ENCODE measurements at regions not wholly inside any gene's neighbourhood (a gene's known extent, or its start where the extent isn't known, plus 50 kb on each side); places are given as distances from the start of the nearest gene placed in this dataset.
A peak's percentile ranks its signal among the peaks of the same experiment; 100 is the strongest.

DNA sequence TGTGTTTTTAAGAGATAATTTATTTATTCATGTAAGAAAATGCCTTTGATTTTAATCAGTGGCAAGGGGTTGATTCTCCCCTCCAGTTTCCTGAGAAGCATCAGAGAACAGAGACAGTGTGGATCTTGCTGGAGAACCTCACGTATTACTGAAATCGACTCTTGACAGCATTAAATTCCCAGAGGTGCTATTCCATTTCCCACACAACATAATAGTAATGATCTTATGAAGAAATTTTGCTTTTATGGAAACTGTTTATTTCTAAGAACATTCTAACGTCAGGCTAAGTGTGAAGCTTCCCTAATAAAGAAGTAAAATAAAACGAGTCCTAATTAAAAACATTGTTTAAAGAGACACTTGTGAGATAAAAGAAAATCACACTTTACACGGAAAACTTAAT is 293.1 kb upstream of the NRP1 start:
- 59% methylated on average over 5 of the region's 5 CpGs for WGBS
- H3K27ac ChIP-seq (ENCODE audit: low read length) = no peak overlapping the region
- no peaks in the 10 kb centered on the region for H3K4me1 ChIP-seq (ENCODE audit: control insufficient read depth, insufficient read depth, low read length)
- no peaks in the 10 kb centered on the region for H3K27me3 ChIP-seq (ENCODE audit: control insufficient read depth, insufficient read depth)
- no peak overlapping the region for H3K4me3 ChIP-seq (ENCODE audit: low read length)
- H3K9me3 ChIP-seq (ENCODE audit: control insufficient read depth, low read length) = no peaks in the 10 kb centered on the region
- intact Hi-C loops (cut with DNase I) = no loop called here
- no peak for DNase-seq
- no peak for ATAC-seq

DNA sequence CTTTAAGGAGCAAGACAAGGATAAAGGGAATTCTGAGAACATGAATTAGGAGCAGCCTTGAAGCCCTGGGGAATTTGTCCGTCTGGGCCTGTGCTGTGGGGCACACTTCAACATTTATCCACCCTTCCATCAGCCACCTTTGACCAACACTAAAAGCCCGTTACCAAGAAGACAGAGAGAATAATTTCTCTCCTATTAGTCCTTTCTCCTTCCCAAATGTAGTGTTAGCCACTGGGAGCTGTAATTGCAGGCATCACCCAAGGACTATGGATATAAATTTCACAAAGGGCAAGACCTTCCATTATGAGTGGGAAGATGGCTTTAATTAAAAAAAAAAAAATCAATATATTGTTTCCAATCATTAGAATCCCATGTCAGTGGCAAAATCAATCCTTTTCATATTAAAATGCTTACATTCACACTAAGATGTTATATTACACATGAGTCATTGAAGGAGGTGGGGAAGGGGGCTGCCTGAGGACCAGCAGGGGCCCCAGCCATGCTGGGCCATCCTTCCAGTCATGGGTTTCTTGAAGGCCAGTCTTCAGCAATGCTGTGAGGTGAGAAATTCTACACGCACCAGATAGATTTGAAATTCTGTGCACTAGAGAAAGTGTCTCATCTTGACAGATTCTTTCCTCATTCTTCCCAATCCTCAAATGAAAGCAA is 292.5 kb upstream of the NRP1 start:
- DNase-seq = no peak
- Histone ChIP-seq H3K4me1 (ENCODE audit: control insufficient read depth, insufficient read depth, low read length) (no peaks in the 10 kb centered on the region), H3K4me3 (ENCODE audit: low read length) (no peak overlapping the region), H3K27ac (ENCODE audit: low read length) (no peak overlapping the region), H3K9me3 (ENCODE audit: control insufficient read depth, low read length) (no peaks in the 10 kb centered on the region), H3K27me3 (ENCODE audit: control insufficient read depth, insufficient read depth) (no peaks in the 10 kb centered on the region)
- WGBS = 94% methylated on average over 3 of the region's 3 CpGs
- intact Hi-C loops (cut with DNase I) = no loop called here
- no peak for ATAC-seq

DNA sequence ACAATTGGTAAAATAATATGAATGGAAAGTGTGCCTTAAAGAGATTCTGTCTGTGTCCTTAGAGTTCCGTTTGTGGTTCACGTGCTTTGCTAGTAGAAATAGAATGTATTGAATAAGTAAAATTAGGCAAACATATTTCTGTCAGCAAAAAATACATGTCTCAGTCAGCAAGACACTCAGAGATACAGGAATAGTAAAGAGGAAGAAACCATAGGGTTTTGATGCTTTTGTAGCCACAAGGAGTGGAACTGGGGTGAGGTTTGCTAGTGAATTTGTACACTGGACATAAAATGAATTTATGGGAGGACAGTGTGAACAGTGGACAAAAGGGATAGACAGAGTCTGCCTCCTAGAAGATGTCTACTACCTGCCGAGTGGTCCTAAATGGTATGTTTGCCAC is 289.2 kb upstream of the NRP1 start:
- no peak for DNase-seq
- H3K27ac ChIP-seq (ENCODE audit: low read length) = no peak overlapping the region
- H3K9me3 ChIP-seq (ENCODE audit: control insufficient read depth, low read length) = no peaks in the 10 kb centered on the region
- 95% methylated on average over 3 of the region's 3 CpGs for WGBS
- H3K4me1 ChIP-seq (ENCODE audit: control insufficient read depth, insufficient read depth, low read length) = no peaks in the 10 kb centered on the region
- intact Hi-C loops (cut with DNase I) = no loop called here
- ATAC-seq = peak in 1 of 2 donors; percentile 51
- no peaks in the 10 kb centered on the region for H3K27me3 ChIP-seq (ENCODE audit: control insufficient read depth, insufficient read depth)
- no peak overlapping the region for H3K4me3 ChIP-seq (ENCODE audit: low read length)

DNA sequence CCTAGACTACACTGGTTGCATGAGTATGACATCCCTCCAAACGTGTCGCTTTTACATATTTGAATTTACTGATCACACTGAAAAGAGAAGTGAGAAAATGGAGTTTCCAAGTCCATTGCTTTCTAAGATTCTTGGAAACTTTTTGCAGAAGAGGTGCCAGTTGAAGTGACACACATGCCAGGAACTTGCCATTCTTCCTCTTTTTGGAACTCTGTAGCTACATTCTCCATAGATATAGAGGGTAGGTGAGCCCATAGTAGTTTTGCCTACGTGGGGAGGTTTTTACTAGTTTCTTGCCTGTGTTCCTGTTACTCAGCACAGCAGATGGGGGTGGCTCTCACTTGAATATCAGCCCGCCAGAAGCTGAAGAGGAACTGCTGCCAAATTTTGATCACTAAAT is 286.6 kb upstream of the NRP1 start:
- no peaks in the 10 kb centered on the region for H3K4me1 ChIP-seq (ENCODE audit: control insufficient read depth, insufficient read depth, low read length)
- DNase-seq = peak in 1 of 3 donors; percentile 40
- no peak overlapping the region for H3K4me3 ChIP-seq (ENCODE audit: low read length)
- intact Hi-C loops (cut with DNase I) = no loop called here
- H3K27me3 ChIP-seq (ENCODE audit: control insufficient read depth, insufficient read depth) = no peaks in the 10 kb centered on the region
- no peak overlapping the region for H3K27ac ChIP-seq (ENCODE audit: low read length)
- no peaks in the 10 kb centered on the region for H3K9me3 ChIP-seq (ENCODE audit: control insufficient read depth, low read length)
- WGBS = 70% methylated on average over 4 of the region's 4 CpGs
- ATAC-seq = peak; percentile 22 to 31

DNA sequence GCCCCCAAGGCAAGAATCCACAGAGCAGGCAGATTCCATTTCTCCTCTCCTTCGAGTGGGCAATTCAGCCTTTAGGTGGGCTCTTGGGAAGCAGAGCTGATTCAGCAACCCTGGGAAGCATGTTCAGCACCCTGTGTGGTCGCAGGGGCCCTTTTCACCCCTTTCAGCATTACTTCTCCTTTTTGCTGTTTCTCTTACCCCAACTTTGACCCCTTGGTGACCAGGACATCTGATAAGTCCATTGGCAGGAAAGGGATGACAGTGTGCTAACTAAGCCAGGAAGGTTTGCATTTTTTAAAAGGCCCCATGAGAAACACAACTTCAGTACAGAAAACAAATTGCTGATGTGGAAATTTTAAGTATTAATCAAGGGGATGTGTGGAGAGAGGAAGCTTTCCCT is 283.7 kb upstream of the NRP1 start:
- Histone ChIP-seq H3K27me3 (ENCODE audit: control insufficient read depth, insufficient read depth) (no peaks in the 10 kb centered on the region), H3K9me3 (ENCODE audit: control insufficient read depth, low read length) (no peaks in the 10 kb centered on the region), H3K4me1 (ENCODE audit: control insufficient read depth, insufficient read depth, low read length) (no peaks in the 10 kb centered on the region), H3K4me3 (ENCODE audit: low read length) (no peak overlapping the region), H3K27ac (ENCODE audit: low read length) (no peak overlapping the region)
- ATAC-seq = no peak
- intact Hi-C loops (cut with DNase I) = no loop called here
- WGBS = 84% methylated on average over 2 of the region's 2 CpGs
- DNase-seq = no peak

DNA sequence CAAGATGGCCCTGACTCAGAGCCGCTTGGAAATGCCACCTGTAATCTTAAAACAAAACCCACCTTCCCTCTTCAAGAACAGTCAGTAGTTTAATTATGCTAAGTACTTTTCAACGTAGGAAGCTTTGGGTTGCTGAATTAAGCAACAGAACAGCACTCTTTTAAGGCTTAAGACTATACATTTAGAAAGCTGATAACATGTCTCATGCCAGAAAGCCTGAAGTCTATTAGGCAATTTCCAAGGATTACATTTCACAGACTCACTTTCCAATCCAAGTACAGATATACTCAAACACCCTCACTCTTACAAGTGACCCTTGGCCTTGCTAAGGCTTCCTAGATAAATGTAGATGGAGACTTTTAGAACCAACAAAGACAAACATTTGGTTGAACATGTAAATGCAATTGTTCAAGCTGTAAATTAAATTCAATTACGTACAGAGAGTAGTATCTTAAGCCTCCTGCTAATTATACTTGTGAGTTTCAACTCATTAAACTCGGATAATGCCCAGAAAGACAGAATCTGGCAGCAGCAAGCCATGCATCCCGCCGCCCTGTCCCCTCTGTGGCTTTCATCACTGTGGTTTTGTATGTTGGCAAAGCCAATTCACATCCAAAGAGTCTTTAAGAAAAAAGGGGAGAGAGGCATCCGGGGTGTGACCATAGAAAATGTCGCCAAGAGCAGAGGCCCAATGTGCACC is 283.1 kb upstream of the NRP1 start:
- Histone ChIP-seq H3K27me3 (ENCODE audit: control insufficient read depth, insufficient read depth) (no peaks in the 10 kb centered on the region), H3K4me3 (ENCODE audit: low read length) (no peak overlapping the region), H3K4me1 (ENCODE audit: control insufficient read depth, insufficient read depth, low read length) (no peaks in the 10 kb centered on the region), H3K27ac (ENCODE audit: low read length) (no peak overlapping the region), H3K9me3 (ENCODE audit: control insufficient read depth, low read length) (no peaks in the 10 kb centered on the region)
- ATAC-seq (no peak), DNase-seq (no peak)
- WGBS = 91% methylated on average over 8 of the region's 8 CpGs
- intact Hi-C loops (cut with DNase I) = no loop called here

DNA sequence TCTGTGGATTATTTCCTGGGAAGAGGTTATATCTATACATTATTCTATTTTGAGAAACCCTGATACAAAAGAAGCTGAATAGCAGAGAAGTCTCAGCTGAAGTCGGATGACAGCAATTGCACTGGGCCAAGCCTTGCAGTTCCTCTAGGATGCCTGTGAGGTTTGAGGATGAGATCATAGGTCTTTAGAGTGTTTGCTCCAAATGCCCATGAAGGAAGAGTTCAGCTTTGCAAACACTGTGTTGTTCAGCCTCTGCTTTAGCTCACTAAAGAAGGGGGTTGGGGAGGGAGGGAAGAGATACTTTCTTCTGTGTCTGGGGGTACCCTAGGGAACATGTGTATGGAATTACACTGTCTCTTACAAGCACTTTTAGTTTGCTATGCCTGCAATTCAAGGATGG is 282.5 kb upstream of the NRP1 start:
- Histone ChIP-seq H3K27me3 (ENCODE audit: control insufficient read depth, insufficient read depth) (no peaks in the 10 kb centered on the region), H3K4me3 (ENCODE audit: low read length) (no peak overlapping the region), H3K9me3 (ENCODE audit: control insufficient read depth, low read length) (no peaks in the 10 kb centered on the region), H3K27ac (ENCODE audit: low read length) (no peak overlapping the region), H3K4me1 (ENCODE audit: control insufficient read depth, insufficient read depth, low read length) (no peaks in the 10 kb centered on the region)
- intact Hi-C loops (cut with DNase I) = no loop called here
- DNase-seq (no peak), ATAC-seq (no peak)
- 47% methylated on average over 1 of the region's 1 CpG for WGBS

DNA sequence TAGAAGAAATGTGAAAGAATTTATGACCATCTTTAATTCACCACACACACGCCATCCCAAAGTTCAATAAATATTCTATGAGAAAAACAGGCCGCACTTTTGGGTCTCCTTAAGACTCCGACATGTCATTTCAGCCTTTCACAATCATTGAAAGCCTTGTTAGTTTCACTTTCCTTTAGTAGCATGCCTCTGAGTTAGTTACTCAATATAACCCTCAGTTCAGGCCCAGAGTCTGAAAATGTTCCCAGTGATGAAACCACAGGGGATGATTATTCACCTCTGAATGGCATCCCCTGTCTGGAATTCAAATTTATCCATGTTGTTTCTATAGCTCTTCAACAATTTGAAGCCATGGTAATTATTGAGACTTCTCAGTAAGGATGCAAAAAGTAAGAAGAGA is 278.1 kb upstream of the NRP1 start:
- H3K4me1 ChIP-seq (ENCODE audit: control insufficient read depth, insufficient read depth, low read length) = no peaks in the 10 kb centered on the region
- no peak overlapping the region for H3K4me3 ChIP-seq (ENCODE audit: low read length)
- H3K27me3 ChIP-seq (ENCODE audit: control insufficient read depth, insufficient read depth) = no peaks in the 10 kb centered on the region
- DNase-seq = no peak
- ATAC-seq = peak; percentile 55 to 64
- no peak overlapping the region for H3K27ac ChIP-seq (ENCODE audit: low read length)
- no peaks in the 10 kb centered on the region for H3K9me3 ChIP-seq (ENCODE audit: control insufficient read depth, low read length)
- intact Hi-C loops (cut with DNase I) = no loop called here
- WGBS = 77% methylated on average over 3 of the region's 3 CpGs

DNA sequence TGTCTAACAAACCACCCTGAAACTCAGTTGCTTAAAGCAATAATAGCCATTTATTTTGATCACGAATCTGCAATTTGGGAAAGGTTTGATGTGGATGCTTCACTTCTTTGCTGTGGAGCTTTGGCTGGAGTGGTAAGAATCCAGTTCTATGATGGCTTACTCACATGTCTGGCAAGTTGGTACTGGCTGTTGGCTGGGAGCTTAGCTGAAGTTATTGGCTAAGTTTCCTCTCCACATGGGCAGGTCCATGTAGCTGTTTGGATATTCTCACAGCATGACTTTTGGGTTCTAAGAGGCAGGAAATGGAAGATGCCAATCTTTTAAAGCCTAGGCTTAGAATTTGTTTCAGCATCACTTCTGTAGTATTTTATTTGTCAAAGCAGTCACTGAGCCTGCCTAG is 277.6 kb upstream of the NRP1 start:
- Histone ChIP-seq H3K27ac (ENCODE audit: low read length) (no peak overlapping the region), H3K9me3 (ENCODE audit: control insufficient read depth, low read length) (no peaks in the 10 kb centered on the region), H3K4me3 (ENCODE audit: low read length) (no peak overlapping the region), H3K27me3 (ENCODE audit: control insufficient read depth, insufficient read depth) (no peaks in the 10 kb centered on the region), H3K4me1 (ENCODE audit: control insufficient read depth, insufficient read depth, low read length) (no peaks in the 10 kb centered on the region)
- ATAC-seq (no peak), DNase-seq (no peak)
- 85% methylated on average over 1 of the region's 1 CpG for WGBS
- intact Hi-C loops (cut with DNase I) = no loop called here

DNA sequence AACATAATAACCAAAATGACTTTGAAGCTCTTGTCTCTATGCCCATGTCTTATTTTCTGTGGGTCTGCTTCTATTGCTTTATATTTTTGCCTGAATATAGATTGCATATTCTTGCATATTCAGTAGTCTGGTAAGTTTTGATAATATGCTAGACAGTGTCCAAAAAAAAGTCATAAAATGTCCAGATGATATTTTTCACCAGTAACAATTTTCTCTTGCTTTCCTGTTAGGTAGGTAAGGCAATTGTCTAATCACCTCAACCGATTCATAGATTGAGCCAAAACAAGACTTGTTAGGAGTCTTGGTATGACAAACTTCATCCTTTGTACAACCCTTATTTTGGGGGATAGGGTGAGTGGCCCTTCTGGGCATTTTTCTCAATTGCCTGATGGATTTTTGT is 277.0 kb upstream of the NRP1 start:
- Histone ChIP-seq H3K9me3 (ENCODE audit: control insufficient read depth, low read length) (no peaks in the 10 kb centered on the region), H3K27ac (ENCODE audit: low read length) (no peak overlapping the region), H3K4me3 (ENCODE audit: low read length) (no peak overlapping the region), H3K4me1 (ENCODE audit: control insufficient read depth, insufficient read depth, low read length) (no peaks in the 10 kb centered on the region), H3K27me3 (ENCODE audit: control insufficient read depth, insufficient read depth) (no peaks in the 10 kb centered on the region)
- no peak for DNase-seq
- intact Hi-C loops (cut with DNase I) = no loop called here
- ATAC-seq = no peak
- 94% methylated on average over 1 of the region's 1 CpG for WGBS

DNA sequence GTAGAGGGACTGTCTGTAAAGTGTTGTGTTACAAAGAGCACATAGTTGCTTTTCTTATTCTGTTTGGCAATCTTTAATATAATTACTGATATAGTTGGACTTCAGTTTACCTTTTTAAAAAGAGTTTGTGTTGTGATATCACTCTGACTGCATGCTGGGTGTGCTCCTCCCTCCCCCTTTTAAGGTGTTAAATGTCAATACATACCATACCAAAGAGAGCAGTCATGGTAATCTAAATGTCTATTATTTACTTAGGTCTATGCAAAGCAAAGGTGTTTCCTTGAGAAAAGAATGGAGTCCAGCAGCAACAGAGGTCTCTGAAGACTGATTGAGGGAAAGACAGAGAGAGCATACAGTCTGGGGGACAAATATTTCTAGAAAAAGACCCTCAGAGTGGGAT is 275.1 kb upstream of the NRP1 start:
- Histone ChIP-seq H3K27me3 (ENCODE audit: control insufficient read depth, insufficient read depth) (no peaks in the 10 kb centered on the region), H3K4me1 (ENCODE audit: control insufficient read depth, insufficient read depth, low read length) (no peaks in the 10 kb centered on the region), H3K27ac (ENCODE audit: low read length) (no peak overlapping the region), H3K9me3 (ENCODE audit: control insufficient read depth, low read length) (no peaks in the 10 kb centered on the region), H3K4me3 (ENCODE audit: low read length) (no peak overlapping the region)
- ATAC-seq (no peak), DNase-seq (no peak)
- intact Hi-C loops (cut with DNase I) = no loop called here

DNA sequence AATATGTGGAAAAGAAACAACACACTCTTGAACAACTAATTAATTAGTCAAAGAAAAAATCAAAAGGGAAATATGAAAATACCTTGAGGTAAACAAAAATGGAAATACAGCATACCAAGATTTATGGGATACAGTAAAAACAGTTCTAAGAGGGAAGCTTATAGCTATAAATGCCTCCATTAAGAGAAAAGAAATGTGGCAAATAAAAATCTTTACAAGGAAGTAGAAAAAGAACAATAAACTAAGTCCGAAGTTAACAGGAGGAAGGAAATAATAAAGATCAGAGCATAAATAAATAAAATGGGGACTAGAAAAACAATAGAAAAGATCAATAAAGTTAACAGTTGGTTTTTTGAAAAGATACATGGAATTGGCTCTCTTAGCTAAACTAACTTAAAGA is 267.8 kb upstream of the NRP1 start:
- ATAC-seq = no peak
- intact Hi-C loops (cut with DNase I) = no loop called here

More for the DNA sequence above, 267.8 kb upstream of the NRP1 start:
- no peak overlapping the region for H3K27ac ChIP-seq (ENCODE audit: low read length)
- H3K27me3 ChIP-seq (ENCODE audit: control insufficient read depth, insufficient read depth) = no peaks in the 10 kb centered on the region
- H3K9me3 ChIP-seq (ENCODE audit: control insufficient read depth, low read length) = no peaks in the 10 kb centered on the region
- no peak overlapping the region for H3K4me3 ChIP-seq (ENCODE audit: low read length)
- no peaks in the 10 kb centered on the region for H3K4me1 ChIP-seq (ENCODE audit: control insufficient read depth, insufficient read depth, low read length)
- no peak for DNase-seq
- WGBS = 59% methylated on average over 1 of the region's 1 CpG

All from right cardiac atrium (tissue), 5 donors.